HCT116 (cell line): ENCODE measurements at regions not wholly inside any gene's neighbourhood (a gene's known extent, or its start where the extent isn't known, plus 50 kb on each side); places are given as distances from the start of the nearest gene placed in this dataset.

ENCODE experiments used
- ATAC-seq: fragments of 200-7000 bp; cut with Tn5 transposase; 2 replicates; pipeline ENCODE4 v1.9.1; 2020; ENCODE audit warnings: mild to moderate bottlenecking, moderate library complexity
- BruUV-seq: library from RNA; stranded (reverse); fragments of 400-500 nt; replicated peaks from 2 replicates; lab custom pipeline; 2021; lab: Mats Ljungman, UMichigan
- CTCF ChIA-PET: fragments of 300-600 bp; sonication (Branson Sonifier 250); formaldehyde crosslinking; loops from one replicate; lab custom pipeline; 2021; ENCODE audit warnings: antibody characterized with exemption; lab: Charles Lee
- POLR2A ChIA-PET: fragments of 300-600, 350-600 bp; sonication (Branson Sonifier 250); formaldehyde crosslinking; loops from one replicate; lab custom pipeline; 2021; ENCODE audit warnings: antibody characterized with exemption; lab: Charles Lee
- RAD21 ChIA-PET, 2 experiments: fragments of 300-600 bp; sonication (Branson Sonifier 250); formaldehyde crosslinking; loops; one replicate each; lab custom pipeline; 2023; ENCODE audit warnings: low total read pairs in 2 of 2; ENCODE audit not compliant: uncharacterized antibody in 2 of 2, unreplicated experiment in 2 of 2, low non-redundant PET in 1 of 2; lab: Charles Lee
- DNase-seq: peaks from one replicate; pipeline ENCODE4 v3.0.0-alpha.2; 2010; ENCODE audit warnings: low read depth, low spot score
- H2AFZ ChIP-seq: fragments of 200-600 bp; shearing (Covaris generic), sonication (generic); 2 replicates; pipeline ENCODE4 v1.6.1; 2017; ENCODE audit warnings: low read depth, mixed run types, mixed read lengths, antibody characterized with exemption, low read length; ENCODE audit not compliant: poor library complexity, severe bottlenecking
- H3K27ac ChIP-seq: 2 replicates; pipeline ENCODE4 v1.5.1; 2012; ENCODE audit warnings: low read depth, low read length
- H3K27me3 ChIP-seq: fragments of 200-600 bp; sonication (generic); 2 replicates; pipeline ENCODE4 v1.6.1; 2016; ENCODE audit warnings: mixed run types, low read length, mixed read lengths; ENCODE audit not compliant: insufficient read depth
- H3K36me3 ChIP-seq, 2 experiments: fragments of 200-500 bp in 1 of 2; fragments of 200-600 bp in 1 of 2; sonication (Bioruptor generic) in 1 of 2; sonication (generic) in 1 of 2; 2 replicates each; pipeline versions ENCODE4 v1.5.1 to v1.6.1; 2014 to 2016; ENCODE audit warnings: low read length in 2 of 2, inconsistent platforms in 1 of 2, mixed read lengths in 1 of 2, mixed run types in 1 of 2; ENCODE audit not compliant: insufficient read depth in 2 of 2, control insufficient read depth in 1 of 2
- H3K4me1 ChIP-seq, 2 experiments: fragments of 200-600 bp in 1 of 2; sonication (generic) in 1 of 2; 2 replicates each; pipeline versions ENCODE4 v1.5.1 to v1.6.1; 2012 to 2017; ENCODE audit warnings: low read length in 2 of 2, inconsistent platforms in 1 of 2, mild to moderate bottlenecking in 1 of 2, mixed read lengths in 1 of 2, mixed run types in 1 of 2, moderate library complexity in 1 of 2; ENCODE audit not compliant: insufficient read depth in 2 of 2, control insufficient read depth in 1 of 2
- H3K4me2 ChIP-seq: fragments of 200-600 bp; sonication (generic); 2 replicates; pipeline ENCODE4 v1.6.1; 2017; ENCODE audit warnings: mixed run types, low read length, mixed read lengths
- H3K4me3 ChIP-seq, 2 experiments: fragments of 200-600 bp in 1 of 2; sonication (generic) in 1 of 2; replicated peaks in 1 of 2; 2 replicates each; pipeline ENCODE4 v1.5.1; 2011 to 2016; ENCODE audit warnings: low read length in 2 of 2, control low read depth in 1 of 2, low read depth in 1 of 2, mild to moderate bottlenecking in 1 of 2, mixed read lengths in 1 of 2, mixed run types in 1 of 2
- H3K79me2 ChIP-seq: fragments of 200-600 bp; sonication (generic); 2 replicates; pipeline ENCODE4 v1.6.1; 2017; ENCODE audit warnings: mild to moderate bottlenecking, mixed run types, low read length, moderate library complexity, mixed read lengths; ENCODE audit not compliant: insufficient read depth
- H3K9ac ChIP-seq: fragments of 200-600 bp; sonication (generic); 2 replicates; pipeline ENCODE4 v1.6.1; 2016; ENCODE audit warnings: low read length, mixed read lengths
- H3K9me2 ChIP-seq: fragments of 200-600 bp; sonication (generic), shearing (Covaris generic); 2 replicates; pipeline ENCODE4 v1.6.1; 2017; ENCODE audit warnings: mixed run types, mild to moderate bottlenecking, moderate library complexity; ENCODE audit not compliant: insufficient read depth
- H3K9me3 ChIP-seq, 2 experiments: fragments of 200-500 bp in 1 of 2; fragments of 200-600 bp in 1 of 2; sonication (Bioruptor generic) in 1 of 2; sonication (generic) in 1 of 2; 2 replicates each; pipeline ENCODE4 v1.6.1; 2014 to 2017; ENCODE audit warnings: low read length in 2 of 2, mixed read lengths in 2 of 2, inconsistent platforms in 1 of 2, low read depth in 1 of 2, mild to moderate bottlenecking in 1 of 2, mixed run types in 1 of 2, moderate library complexity in 1 of 2; ENCODE audit not compliant: control insufficient read depth in 1 of 2, insufficient read depth in 1 of 2
- H4K20me1 ChIP-seq: fragments of 200-600 bp; sonication (generic), shearing (Covaris generic); 2 replicates; pipeline ENCODE4 v1.6.1; 2017; ENCODE audit warnings: mixed run types, mild to moderate bottlenecking, moderate library complexity; ENCODE audit not compliant: insufficient read depth
- RAD21 ChIP-seq: IDR thresholded peaks from 2 replicates; pipeline ENCODE4 v1.6.1; 2012; ENCODE audit warnings: low read depth, mild to moderate bottlenecking
- SP1 ChIP-seq: IDR thresholded peaks from 2 replicates; pipeline ENCODE4 v1.6.1; 2012; ENCODE audit warnings: low read depth
- TCF7L2 ChIP-seq: IDR thresholded peaks from 2 replicates; pipeline ENCODE4 v1.7.0; 2011; ENCODE audit warnings: borderline replicate concordance, inconsistent platforms; ENCODE audit not compliant: insufficient read depth, insufficient read length; ENCODE audit errors: extremely low read depth
- ZFX ChIP-seq: fragments of 450-650 bp; IDR thresholded peaks from 2 replicates; pipeline ENCODE4 v1.6.1; 2017
- ZNF274 ChIP-seq: fragments of 200-500 bp; sonication (Bioruptor generic); IDR thresholded peaks from 2 replicates; pipeline ENCODE4 v1.6.1; 2014; ENCODE audit warnings: mild to moderate bottlenecking, low read depth, low read length, inconsistent platforms
- intact Hi-C: fragments of 100-400 bp; cut with micrococcal nuclease; formaldehyde crosslinking; loops from 2 replicates; pipeline ENCODE4 v1.10.0; 2022
- TF ChIP-seq, protein P1 (sequence below): IDR thresholded peaks from 2 replicates; pipeline ENCODE4 v1.6.1; 2012
- TF ChIP-seq, protein P2 (sequence below): IDR thresholded peaks from 2 replicates; pipeline ENCODE4 v1.6.1; 2012; ENCODE audit warnings: low read depth
- TF ChIP-seq, protein P3 (sequence below): IDR thresholded peaks from 2 replicates; pipeline ENCODE4 v1.6.1; 2012
- TF ChIP-seq, protein P4 (sequence below), 3 experiments: fragments of 200-600 bp in 1 of 3; sonication (generic) in 1 of 3; IDR thresholded peaks in 2 of 3; conservative IDR thresholded peaks in 1 of 3; 2 replicates each; pipeline ENCODE4 v1.5.1; 2012 to 2017; ENCODE audit warnings: low read depth in 2 of 3, low read length in 2 of 3, antibody characterized with exemption in 1 of 3, borderline replicate concordance in 1 of 3, control low read depth in 1 of 3, mild to moderate bottlenecking in 1 of 3, mixed read lengths in 1 of 3, mixed run types in 1 of 3, moderate library complexity in 1 of 3; ENCODE audit not compliant: insufficient read depth in 1 of 3

DNA sequence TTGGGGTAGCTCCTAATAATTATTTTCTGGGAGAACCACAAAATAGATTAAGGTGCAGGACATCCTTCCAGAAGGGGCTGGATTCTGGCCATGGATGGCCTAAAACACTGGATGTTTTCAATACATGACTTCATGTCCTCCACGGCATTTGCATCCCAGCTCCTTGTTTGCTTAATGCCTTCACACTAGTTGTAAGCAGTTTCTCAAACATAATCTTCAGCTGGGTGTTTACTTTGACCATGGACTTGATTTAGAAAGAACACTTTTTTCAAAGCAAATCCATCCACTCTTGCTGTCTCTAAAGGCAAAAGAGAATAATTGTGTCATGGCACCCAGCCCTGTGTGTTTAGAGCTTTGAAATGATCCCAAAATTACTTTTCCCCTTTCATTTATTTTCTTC is 82.5 kb upstream of the GSX1 start:
- H3K36me3 ChIP-seq, result no peaks in the 10 kb centered on the region
- no peaks in the 10 kb centered on the region for H3K27me3 ChIP-seq
- ChIA-PET CTCF (interaction anchor here (1.4 kb wide), 1 partner anchor 117 kb away, joined by 4 read pairs; no protein-coding TSS in a partner anchor), POLR2A (no interaction called here), RAD21 (no interaction called here)
- H4K20me1 ChIP-seq, result no peaks in the 10 kb centered on the region
- no peak for TF ChIP-seq TCF7L2
- no peaks in the 10 kb centered on the region for H3K4me1 ChIP-seq
- ATAC-seq (no peak), DNase-seq (no peak)
- H3K4me2 ChIP-seq, result no peak overlapping the region
- H2AFZ ChIP-seq, result no peak overlapping the region
- H3K27ac ChIP-seq, result no peak overlapping the region
- intact Hi-C loops, result no loop called here
- no peaks in the 10 kb centered on the region for H3K9me3 ChIP-seq
- H3K9ac ChIP-seq, result no peak overlapping the region
- no peaks in the 10 kb centered on the region for H3K9me2 ChIP-seq
- no peak overlapping the region for H3K4me3 ChIP-seq
- H3K79me2 ChIP-seq, result no peaks in the 10 kb centered on the region
- BruUV-seq, result no TSS peak

DNA sequence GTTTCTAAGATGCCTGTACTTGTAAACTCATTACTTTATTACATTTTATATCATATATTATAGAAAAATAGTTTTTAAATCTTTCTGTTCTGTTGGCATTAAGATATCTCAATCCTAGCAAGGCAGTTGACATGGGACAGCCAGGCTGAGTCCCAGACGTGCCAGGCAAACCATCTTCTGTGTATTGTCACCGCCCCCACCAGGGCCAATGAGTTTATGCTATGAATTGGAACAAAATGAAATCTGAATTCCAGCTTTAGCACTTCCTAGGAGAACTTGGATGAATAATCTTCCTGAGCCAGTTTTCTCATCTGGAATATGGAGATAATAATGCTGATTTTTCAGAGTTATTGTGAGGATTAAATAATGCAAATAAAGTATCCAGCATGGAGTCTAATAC is 79.9 kb upstream of the GSX1 start:
- no TSS peak for BruUV-seq
- TF ChIP-seq, protein P1, sequence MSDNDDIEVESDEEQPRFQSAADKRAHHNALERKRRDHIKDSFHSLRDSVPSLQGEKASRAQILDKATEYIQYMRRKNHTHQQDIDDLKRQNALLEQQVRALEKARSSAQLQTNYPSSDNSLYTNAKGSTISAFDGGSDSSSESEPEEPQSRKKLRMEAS, result no peak
- TF ChIP-seq, protein P2, sequence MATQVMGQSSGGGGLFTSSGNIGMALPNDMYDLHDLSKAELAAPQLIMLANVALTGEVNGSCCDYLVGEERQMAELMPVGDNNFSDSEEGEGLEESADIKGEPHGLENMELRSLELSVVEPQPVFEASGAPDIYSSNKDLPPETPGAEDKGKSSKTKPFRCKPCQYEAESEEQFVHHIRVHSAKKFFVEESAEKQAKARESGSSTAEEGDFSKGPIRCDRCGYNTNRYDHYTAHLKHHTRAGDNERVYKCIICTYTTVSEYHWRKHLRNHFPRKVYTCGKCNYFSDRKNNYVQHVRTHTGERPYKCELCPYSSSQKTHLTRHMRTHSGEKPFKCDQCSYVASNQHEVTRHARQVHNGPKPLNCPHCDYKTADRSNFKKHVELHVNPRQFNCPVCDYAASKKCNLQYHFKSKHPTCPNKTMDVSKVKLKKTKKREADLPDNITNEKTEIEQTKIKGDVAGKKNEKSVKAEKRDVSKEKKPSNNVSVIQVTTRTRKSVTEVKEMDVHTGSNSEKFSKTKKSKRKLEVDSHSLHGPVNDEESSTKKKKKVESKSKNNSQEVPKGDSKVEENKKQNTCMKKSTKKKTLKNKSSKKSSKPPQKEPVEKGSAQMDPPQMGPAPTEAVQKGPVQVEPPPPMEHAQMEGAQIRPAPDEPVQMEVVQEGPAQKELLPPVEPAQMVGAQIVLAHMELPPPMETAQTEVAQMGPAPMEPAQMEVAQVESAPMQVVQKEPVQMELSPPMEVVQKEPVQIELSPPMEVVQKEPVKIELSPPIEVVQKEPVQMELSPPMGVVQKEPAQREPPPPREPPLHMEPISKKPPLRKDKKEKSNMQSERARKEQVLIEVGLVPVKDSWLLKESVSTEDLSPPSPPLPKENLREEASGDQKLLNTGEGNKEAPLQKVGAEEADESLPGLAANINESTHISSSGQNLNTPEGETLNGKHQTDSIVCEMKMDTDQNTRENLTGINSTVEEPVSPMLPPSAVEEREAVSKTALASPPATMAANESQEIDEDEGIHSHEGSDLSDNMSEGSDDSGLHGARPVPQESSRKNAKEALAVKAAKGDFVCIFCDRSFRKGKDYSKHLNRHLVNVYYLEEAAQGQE, result no peak
- no peak for TF ChIP-seq SP1
- TF ChIP-seq ZFX, result no peak
- TF ChIP-seq, protein P3, sequence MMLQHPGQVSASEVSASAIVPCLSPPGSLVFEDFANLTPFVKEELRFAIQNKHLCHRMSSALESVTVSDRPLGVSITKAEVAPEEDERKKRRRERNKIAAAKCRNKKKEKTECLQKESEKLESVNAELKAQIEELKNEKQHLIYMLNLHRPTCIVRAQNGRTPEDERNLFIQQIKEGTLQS, result no peak
- TF ChIP-seq, protein P4, sequence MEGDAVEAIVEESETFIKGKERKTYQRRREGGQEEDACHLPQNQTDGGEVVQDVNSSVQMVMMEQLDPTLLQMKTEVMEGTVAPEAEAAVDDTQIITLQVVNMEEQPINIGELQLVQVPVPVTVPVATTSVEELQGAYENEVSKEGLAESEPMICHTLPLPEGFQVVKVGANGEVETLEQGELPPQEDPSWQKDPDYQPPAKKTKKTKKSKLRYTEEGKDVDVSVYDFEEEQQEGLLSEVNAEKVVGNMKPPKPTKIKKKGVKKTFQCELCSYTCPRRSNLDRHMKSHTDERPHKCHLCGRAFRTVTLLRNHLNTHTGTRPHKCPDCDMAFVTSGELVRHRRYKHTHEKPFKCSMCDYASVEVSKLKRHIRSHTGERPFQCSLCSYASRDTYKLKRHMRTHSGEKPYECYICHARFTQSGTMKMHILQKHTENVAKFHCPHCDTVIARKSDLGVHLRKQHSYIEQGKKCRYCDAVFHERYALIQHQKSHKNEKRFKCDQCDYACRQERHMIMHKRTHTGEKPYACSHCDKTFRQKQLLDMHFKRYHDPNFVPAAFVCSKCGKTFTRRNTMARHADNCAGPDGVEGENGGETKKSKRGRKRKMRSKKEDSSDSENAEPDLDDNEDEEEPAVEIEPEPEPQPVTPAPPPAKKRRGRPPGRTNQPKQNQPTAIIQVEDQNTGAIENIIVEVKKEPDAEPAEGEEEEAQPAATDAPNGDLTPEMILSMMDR (IDR thresholded peaks at IDR 0.05 in 2 of 3, conservative IDR thresholded peaks at IDR 0.05 in 1 of 3; ENCODE audit: borderline replicate concordance in 1 of 3, insufficient read depth in 1 of 3, low read depth in 2 of 3, low read length in 2 of 3), result peak; percentile 19 to 28 (median 22); a peak in 3 of 6 replicates
- TF ChIP-seq ZNF274, result no peak
- TF ChIP-seq RAD21, result peak; percentile 56
- CTCF ChIA-PET, result interaction anchor here (2.4 kb wide), 1 partner anchor 179 kb away, joined by 7 read pairs; no protein-coding TSS in a partner anchor
- DNase-seq (no peak), ATAC-seq (peak; percentile 67)
- Histone ChIP-seq H3K27me3 (no peaks in the 10 kb centered on the region), H3K9me2 (no peaks in the 10 kb centered on the region), H3K4me2 (no peak overlapping the region), H3K79me2 (no peaks in the 10 kb centered on the region), H2AFZ (no peak overlapping the region), H3K4me3 (no peak overlapping the region), H3K36me3 (no peaks in the 10 kb centered on the region), H4K20me1 (no peaks in the 10 kb centered on the region), H3K27ac (no peak overlapping the region), H3K9ac (no peak overlapping the region), H3K4me1 (no peaks in the 10 kb centered on the region), H3K9me3 (no peaks in the 10 kb centered on the region)
- POLR2A ChIA-PET, result no interaction called here
- RAD21 ChIA-PET, result interaction anchor here in 1 of 2 experiments (0.6 kb wide), 1 partner anchor 243 kb away, joined by 4 read pairs; no protein-coding TSS in a partner anchor
- intact Hi-C loops, result loop anchor here (1.0 kb wide), 1 partner anchor 179 kb away; no protein-coding TSS in a partner anchor
